MCF 10A (cell line): ENCODE measurements at regions not wholly inside any gene's neighbourhood (a gene's known extent, or its start where the extent isn't known, plus 50 kb on each side); places are given as distances from the start of the nearest gene placed in this dataset.
A peak's percentile ranks its signal among the peaks of the same experiment; 100 is the strongest.
"Not testable (repeated sequence)": the region's sequence is repeated elsewhere in the genome, so short reads cannot be mapped to it uniquely, and the experiment has no call there.

Source experiments
- BruUV-seq: library from RNA; stranded (reverse); fragments of 400-500 nt; replicated peaks from 2 replicates; lab custom pipeline; 2021; lab: Mats Ljungman, UMichigan
- CTCF ChIA-PET: fragments of 300-600 bp; sonication (Branson Sonifier 250); formaldehyde crosslinking; extraction: SDS; loops from one replicate; lab custom pipeline; 2021; ENCODE audit warnings: antibody characterized with exemption, inconsistent platforms; lab: Yijun Ruan, JAX
- POLR2A ChIA-PET: fragments of 300-600, 350-650 bp; sonication (Branson Sonifier 250); formaldehyde crosslinking; extraction: SDS; loops from one replicate; lab custom pipeline; 2020; ENCODE audit warnings: antibody characterized with exemption, inconsistent platforms; lab: Yijun Ruan, JAX
- DNase-seq: peaks from one replicate; pipeline ENCODE4 v3.0.0-alpha.2; 2018; ENCODE audit not compliant: unreplicated experiment
- H3K27ac Mint-ChIP-seq: one replicate; pipeline ENCODE4 v1.8.0; 2022; ENCODE audit warnings: mild to moderate bottlenecking, low read depth, mixed read lengths; ENCODE audit not compliant: unreplicated experiment
- H3K27me3 Mint-ChIP-seq: one replicate; pipeline ENCODE4 v1.8.0; 2022; ENCODE audit warnings: mixed read lengths; ENCODE audit not compliant: insufficient read depth, unreplicated experiment
- H3K36me3 Mint-ChIP-seq: one replicate; pipeline ENCODE4 v1.8.0; 2022; ENCODE audit warnings: mild to moderate bottlenecking, moderate library complexity, mixed read lengths; ENCODE audit not compliant: insufficient read depth, unreplicated experiment
- H3K4me1 Mint-ChIP-seq: one replicate; pipeline ENCODE4 v1.8.0; 2022; ENCODE audit warnings: mixed read lengths; ENCODE audit not compliant: insufficient read depth, unreplicated experiment
- H3K4me3 Mint-ChIP-seq: one replicate; pipeline ENCODE4 v1.8.0; 2022; ENCODE audit warnings: mild to moderate bottlenecking, moderate library complexity, mixed read lengths; ENCODE audit not compliant: unreplicated experiment
- H3K9me3 Mint-ChIP-seq: one replicate; pipeline ENCODE4 v1.8.0; 2022; ENCODE audit warnings: mixed read lengths; ENCODE audit not compliant: unreplicated experiment
- CTCF ChIP-seq: fragments of 200-600 bp; IDR thresholded peaks from one replicate; pipeline ENCODE4 v1.8.0; 2022; ENCODE audit warnings: antibody characterized with exemption, mild to moderate bottlenecking; ENCODE audit not compliant: unreplicated experiment
- intact Hi-C: fragments of 100-400 bp; cut with micrococcal nuclease; formaldehyde crosslinking; loops from 2 replicates; pipeline ENCODE4 v1.14.1; 2022

GRCh38 chr5:67842806-67843205 is 372.8 kb upstream of the PIK3R1 start:
- no peak overlapping the region for H3K27ac Mint-ChIP-seq
- peak; percentile 31 for DNase-seq

GRCh38 chr5:67837225-67837624 is 378.3 kb upstream of the PIK3R1 start:
- H3K4me1 Mint-ChIP-seq, intact Hi-C loops, H3K36me3 Mint-ChIP-seq, H3K27me3 Mint-ChIP-seq, H3K4me3 Mint-ChIP-seq, H3K9me3 Mint-ChIP-seq, H3K27ac Mint-ChIP-seq, BruUV-seq, DNase-seq: not testable (repeated sequence)
- CTCF ChIA-PET: interaction anchor here (0.6 to 1.4 kb wide), 2 partner anchors 51 to 330 kb away, joined by 4 read pairs; no protein-coding TSS in a partner anchor
- POLR2A ChIA-PET: interaction anchor here (0.6 kb wide), 1 partner anchor 439 kb away, joined by 3 read pairs; no protein-coding TSS in a partner anchor

More at GRCh38 chr5:67842806-67843205, 372.8 kb upstream of the PIK3R1 start:
- TF ChIP-seq CTCF: peak; percentile 9
- H3K4me3 Mint-ChIP-seq: no peak overlapping the region
- no TSS peak for BruUV-seq
- H3K27me3 Mint-ChIP-seq: no peaks in the 10 kb centered on the region
- no peaks in the 10 kb centered on the region for H3K9me3 Mint-ChIP-seq
- no peaks in the 10 kb centered on the region for H3K4me1 Mint-ChIP-seq
- ChIA-PET POLR2A (interaction anchor here (0.7 to 1.3 kb wide), 3 partner anchors 31 to 212 kb away, joined by 3 read pairs; no protein-coding TSS in a partner anchor), CTCF (no interaction called here)
- intact Hi-C loops: no loop called here
- no peaks in the 10 kb centered on the region for H3K36me3 Mint-ChIP-seq

- H3K4me1 Mint-ChIP-seq, DNase-seq, CTCF ChIA-PET, H3K36me3 Mint-ChIP-seq, H3K4me3 Mint-ChIP-seq, H3K9me3 Mint-ChIP-seq, intact Hi-C loops, BruUV-seq, H3K27me3 Mint-ChIP-seq, H3K27ac Mint-ChIP-seq: not testable (repeated sequence)
- POLR2A ChIA-PET: interaction anchor here (0.6 kb wide), 1 partner anchor 440 kb away, joined by 3 read pairs; no protein-coding TSS in a partner anchor
Observed at GRCh38 chr5:67836496-67836895, 379.1 kb upstream of the PIK3R1 start.

GRCh38 chr5:67831048-67831447 is 384.5 kb upstream of the PIK3R1 start:
- CTCF ChIA-PET: interaction anchor here (0.9 kb wide), 1 partner anchor 18 kb away, joined by 3 read pairs; no protein-coding TSS in a partner anchor
- intact Hi-C loops: no loop called here
- no TSS peak for BruUV-seq
- DNase-seq: no peak
- Mint-ChIP-seq H3K36me3 (no peaks in the 10 kb centered on the region), H3K4me3 (no peak overlapping the region), H3K27me3 (no peaks in the 10 kb centered on the region), H3K9me3 (no peaks in the 10 kb centered on the region), H3K27ac (no peak overlapping the region), H3K4me1 (no peaks in the 10 kb centered on the region)
- POLR2A ChIA-PET: no interaction called here
- TF ChIP-seq CTCF: no peak

- POLR2A ChIA-PET: interaction anchor here (0.5 to 1.0 kb wide), 2 partner anchors 12 to 58 kb away, joined by 3 read pairs; no protein-coding TSS in a partner anchor
- BruUV-seq: no TSS peak
- TF ChIP-seq CTCF: no peak
- Mint-ChIP-seq H3K27ac (no peak overlapping the region), H3K4me1 (no peaks in the 10 kb centered on the region), H3K27me3 (no peaks in the 10 kb centered on the region), H3K4me3 (no peak overlapping the region), H3K36me3 (no peaks in the 10 kb centered on the region), H3K9me3 (no peaks in the 10 kb centered on the region)
- intact Hi-C loops: no loop called here
- CTCF ChIA-PET: no interaction called here
- no peak for DNase-seq
Observed at GRCh38 chr5:67827541-67827940, 388.0 kb upstream of the PIK3R1 start.
